ENCODE measurements at regions not wholly inside any gene's neighbourhood (a gene's known extent, or its start where the extent isn't known, plus 50 kb on each side); places are given as distances from the start of the nearest gene placed in this dataset.
"Not testable (repeated sequence)": the region's sequence is repeated elsewhere in the genome, so short reads cannot be mapped to it uniquely, and the experiment has no call there.

DNA sequence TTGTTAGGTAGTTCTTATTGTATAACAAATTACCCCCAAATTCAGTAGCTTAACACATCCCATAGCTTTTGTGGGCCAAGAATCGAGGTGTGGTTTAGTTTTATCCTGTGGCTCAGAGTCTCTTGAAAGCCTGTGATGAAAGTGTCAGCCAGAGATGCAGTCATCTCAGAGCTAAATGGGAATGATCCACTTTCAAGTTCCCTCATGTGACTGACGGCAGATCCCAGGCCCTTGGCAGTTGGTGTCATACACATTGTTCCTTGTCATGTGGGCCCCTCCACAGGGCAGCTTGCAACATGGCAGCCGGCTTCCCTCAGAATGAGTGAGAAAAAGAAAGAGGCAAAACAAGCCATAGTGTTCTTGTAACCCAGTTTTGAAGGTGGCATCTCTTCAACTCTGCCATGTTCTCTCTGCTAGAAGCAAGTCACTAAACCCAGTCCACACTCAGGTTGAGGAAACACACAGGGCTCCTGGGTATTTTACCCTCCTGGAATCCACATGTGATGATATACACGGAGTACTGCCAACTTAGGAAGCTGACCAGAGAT is 153.1 kb upstream of the LRRC61 start:
- DNase-seq (ENCODE audit: extremely low read depth, low read depth): not testable (repeated sequence)

DNA sequence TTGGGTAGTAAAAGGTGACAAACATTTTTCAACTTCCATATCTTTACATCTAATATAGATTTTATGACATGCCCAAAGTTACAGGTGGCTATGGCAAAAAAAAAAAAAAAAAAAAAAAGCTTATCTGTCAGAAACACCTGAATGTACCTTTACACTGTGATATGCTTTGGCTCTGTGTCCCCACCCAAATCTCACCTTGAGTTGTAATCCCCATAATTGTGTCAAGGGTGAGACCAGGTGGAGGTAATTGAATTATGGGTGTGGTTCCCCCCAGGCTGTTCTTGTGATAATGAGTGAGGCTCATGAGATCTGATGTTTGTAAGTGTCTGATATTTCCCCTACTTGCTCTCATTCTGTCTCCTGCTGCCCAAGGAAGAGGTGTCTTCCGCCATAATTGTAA is 139.6 kb upstream of the LRRC61 start:
- DNase-seq (ENCODE audit: extremely low read depth, low read depth): not testable (repeated sequence)

DNA sequence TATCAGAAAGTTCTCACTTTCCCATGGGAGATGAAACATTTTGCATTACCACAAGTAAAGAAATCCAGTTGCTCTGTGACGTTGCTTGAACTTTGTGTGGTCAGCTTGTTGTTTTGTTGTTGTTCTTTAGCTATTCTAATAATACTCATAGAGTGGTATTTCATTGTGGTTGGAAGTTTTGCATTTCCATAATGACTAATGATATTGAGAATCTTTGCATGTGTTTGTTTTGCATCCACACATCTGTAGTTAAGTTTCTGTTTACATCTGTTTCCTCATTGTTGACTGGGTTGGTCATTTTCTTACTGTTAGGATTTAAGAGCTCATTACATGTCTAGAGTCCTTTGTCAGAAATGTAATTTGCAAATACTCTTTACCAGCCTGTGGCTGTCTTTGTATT is 133.2 kb upstream of the LRRC61 start:
- not testable (repeated sequence) for DNase-seq (ENCODE audit: extremely low read depth, low read depth)

DNA sequence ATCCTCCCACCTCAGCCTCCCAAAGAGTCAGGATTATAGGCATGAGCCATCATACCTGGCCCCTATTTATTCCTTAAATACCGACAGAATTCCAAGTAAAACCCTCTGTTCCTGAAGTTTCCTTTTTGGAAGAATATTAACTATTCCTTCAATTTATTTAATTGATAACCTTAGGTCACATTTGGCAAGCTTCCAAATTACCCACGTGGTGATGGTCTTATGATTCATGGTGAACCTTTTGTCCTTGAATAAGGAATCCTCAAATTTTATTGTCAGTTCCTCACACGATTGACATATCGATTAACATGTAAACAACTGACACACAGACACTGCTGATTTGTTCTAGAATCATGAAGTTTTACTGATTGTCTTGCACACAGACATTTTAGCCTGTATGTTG is 130.6 kb upstream of the LRRC61 start:
- not testable (repeated sequence) for DNase-seq (ENCODE audit: extremely low read depth, low read depth)

DNA sequence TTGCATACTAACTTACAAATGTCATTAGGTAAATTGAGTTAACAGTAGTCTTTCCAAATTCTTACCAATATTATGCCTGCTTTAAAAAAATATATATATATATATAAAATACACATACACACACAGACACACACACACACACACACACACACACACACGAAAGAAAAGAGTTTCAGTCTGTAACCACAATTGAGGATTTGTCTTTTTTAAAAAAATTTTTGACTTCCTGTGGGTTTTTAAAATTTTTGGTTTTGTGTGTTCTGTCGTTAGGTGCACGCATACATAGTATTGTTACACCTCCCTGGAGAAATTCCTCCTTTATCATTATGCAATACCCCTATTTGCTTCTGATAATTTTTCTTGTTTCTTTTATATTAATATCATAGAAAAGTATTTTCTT is 129.3 kb upstream of the LRRC61 start:
- not testable (repeated sequence) for DNase-seq (ENCODE audit: extremely low read depth, low read depth)

Small RNA genes in the stretch of these regions (small RNA-seq; reads per million reads assigned to genes)
- gene AC092666.2: 0 reads per million in 2 experiments

Measured in NCI-H460 (cell line).